Liver (tissue), 8 donors: ENCODE measurements at regions not wholly inside any gene's neighbourhood (a gene's known extent, or its start where the extent isn't known, plus 50 kb on each side); places are given as distances from the start of the nearest gene placed in this dataset.

Experiments
- DNase-seq: peaks from one replicate; pipeline ENCODE4 v3.0.0-alpha.2; 2017; ENCODE audit warnings: low spot score
- H3K27ac ChIP-seq, 2 donors: one replicate each; pipeline ENCODE4 v1.7.0; 2013; ENCODE audit warnings: inconsistent platforms in 2 of 2, low read length in 2 of 2, control low read depth in 1 of 2, low read depth in 1 of 2, mild to moderate bottlenecking in 1 of 2
- H3K27me3 ChIP-seq, 4 donors: one replicate each; pipeline versions ENCODE4 v1.6.1 to v1.7.0; 2013; ENCODE audit warnings: low read length in 3 of 4, inconsistent platforms in 1 of 4, mild to moderate bottlenecking in 1 of 4, moderate library complexity in 1 of 4; ENCODE audit not compliant: control insufficient read depth in 4 of 4, insufficient read depth in 4 of 4
- H3K36me3 ChIP-seq, 4 donors: one replicate each; pipeline versions ENCODE4 v1.6.1 to v1.7.0; 2013; ENCODE audit warnings: low read length in 3 of 4, mild to moderate bottlenecking in 3 of 4, low read depth in 1 of 4, moderate library complexity in 1 of 4; ENCODE audit not compliant: control insufficient read depth in 4 of 4, insufficient read depth in 3 of 4
- H3K4me1 ChIP-seq, 4 donors: one replicate each; pipeline versions ENCODE4 v1.6.1 to v1.7.0; 2013; ENCODE audit warnings: low read length in 3 of 4, mild to moderate bottlenecking in 3 of 4, moderate library complexity in 1 of 4; ENCODE audit not compliant: control insufficient read depth in 4 of 4, insufficient read depth in 4 of 4
- H3K4me3 ChIP-seq, 3 donors: one replicate each; pipeline versions ENCODE4 v1.6.1 to v1.7.0; 2013; ENCODE audit warnings: low read length in 3 of 3, control low read depth in 1 of 3, low read depth in 1 of 3, mild to moderate bottlenecking in 1 of 3
- H3K9ac ChIP-seq, 2 donors: one replicate each; pipeline ENCODE4 v1.7.0; 2013; ENCODE audit warnings: low read length in 2 of 2, mild to moderate bottlenecking in 2 of 2, moderate library complexity in 2 of 2, control low read depth in 1 of 2, low read depth in 1 of 2
- H3K9me3 ChIP-seq, 4 donors: one replicate each; pipeline versions ENCODE4 v1.6.1 to v1.7.0; 2013; ENCODE audit warnings: low read length in 3 of 4; ENCODE audit not compliant: control insufficient read depth in 4 of 4
- EGR1 ChIP-seq, 2 donors: IDR thresholded peaks; 2 replicates each; pipeline ENCODE4 v1.6.1; 2016 to 2018; ENCODE audit warnings: antibody characterized with exemption in 2 of 2, low read depth in 2 of 2
- FOXA1 ChIP-seq: IDR thresholded peaks from 2 replicates; pipeline ENCODE4 v1.6.1; 2016; ENCODE audit warnings: antibody characterized with exemption
- FOXA2 ChIP-seq: IDR thresholded peaks from 2 replicates; pipeline ENCODE4 v1.6.1; 2016; ENCODE audit warnings: antibody characterized with exemption
- GABPA ChIP-seq, 2 donors: IDR thresholded peaks in 1 of 2; conservative IDR thresholded peaks in 1 of 2; 2 replicates each; pipeline ENCODE4 v1.6.1; 2016; ENCODE audit warnings: antibody characterized with exemption in 2 of 2, mild to moderate bottlenecking in 1 of 2, moderate library complexity in 1 of 2
- HNF4A ChIP-seq, 2 donors: conservative IDR thresholded peaks; 2 replicates each; pipeline ENCODE4 v1.6.1; 2016; ENCODE audit warnings: antibody characterized with exemption in 2 of 2, mild to moderate bottlenecking in 2 of 2
- HNF4G ChIP-seq: IDR thresholded peaks from 2 replicates; pipeline ENCODE4 v1.6.1; 2016; ENCODE audit warnings: antibody characterized with exemption
- JUND ChIP-seq, 2 donors: IDR thresholded peaks; 2 replicates each; pipeline ENCODE4 v1.6.1; 2016; ENCODE audit warnings: antibody characterized with exemption in 2 of 2
- NR2F2 ChIP-seq: IDR thresholded peaks from 2 replicates; pipeline ENCODE4 v1.6.1; 2016; ENCODE audit warnings: antibody characterized with exemption
- RAD21 ChIP-seq, 2 donors: IDR thresholded peaks; 2 replicates each; pipeline ENCODE4 v1.6.1; 2016; ENCODE audit warnings: antibody characterized with exemption in 2 of 2, mild to moderate bottlenecking in 2 of 2
- RXRA ChIP-seq, 2 donors: IDR thresholded peaks; 2 replicates each; pipeline ENCODE4 v1.6.1; 2017 to 2018; ENCODE audit warnings: antibody characterized with exemption in 2 of 2, mild to moderate bottlenecking in 1 of 2
- SP1 ChIP-seq: IDR thresholded peaks from 2 replicates; pipeline ENCODE4 v1.6.1; 2018; ENCODE audit warnings: antibody characterized with exemption, mild to moderate bottlenecking
- TAF1 ChIP-seq: conservative IDR thresholded peaks from 2 replicates; pipeline ENCODE4 v1.6.1; 2016; ENCODE audit warnings: antibody characterized with exemption, mild to moderate bottlenecking
- YY1 ChIP-seq: IDR thresholded peaks from 2 replicates; pipeline ENCODE4 v1.6.1; 2016; ENCODE audit warnings: antibody characterized with exemption, mild to moderate bottlenecking
- ZBTB33 ChIP-seq: IDR thresholded peaks from 2 replicates; pipeline ENCODE4 v1.6.1; 2016; ENCODE audit warnings: antibody characterized with exemption
- WGBS: extraction: QIAGEN DNeasy Blood & Tissue Kit; methylation state at CpG from one replicate; pipeline ENCODE4 v1.1.7; 2013; 5-methylcytosine and 5-hydroxymethylcytosine counted together
- TF ChIP-seq, protein P1 (sequence below): IDR thresholded peaks from 2 replicates; pipeline ENCODE4 v1.6.1; 2016; ENCODE audit warnings: antibody characterized with exemption, mild to moderate bottlenecking
- TF ChIP-seq, protein P2 (sequence below): IDR thresholded peaks from 2 replicates; pipeline ENCODE4 v1.6.1; 2016; ENCODE audit warnings: antibody characterized with exemption
- TF ChIP-seq, protein P3 (sequence below): IDR thresholded peaks from 2 replicates; pipeline ENCODE4 v1.6.1; 2016; ENCODE audit warnings: antibody characterized with exemption
- TF ChIP-seq, protein P4 (sequence below): fragments of 150-350 bp; IDR thresholded peaks from 2 replicates; pipeline ENCODE4 v1.5.1; 2017; ENCODE audit warnings: improper control_type of control experiment, low read depth, low read length; ENCODE audit not compliant: missing input control
- donor health status: healthy.
- donor health status: healthy.
- donor health status: healthy.
- donor health status: healthy.
- donor health status: healthy.

DNA sequence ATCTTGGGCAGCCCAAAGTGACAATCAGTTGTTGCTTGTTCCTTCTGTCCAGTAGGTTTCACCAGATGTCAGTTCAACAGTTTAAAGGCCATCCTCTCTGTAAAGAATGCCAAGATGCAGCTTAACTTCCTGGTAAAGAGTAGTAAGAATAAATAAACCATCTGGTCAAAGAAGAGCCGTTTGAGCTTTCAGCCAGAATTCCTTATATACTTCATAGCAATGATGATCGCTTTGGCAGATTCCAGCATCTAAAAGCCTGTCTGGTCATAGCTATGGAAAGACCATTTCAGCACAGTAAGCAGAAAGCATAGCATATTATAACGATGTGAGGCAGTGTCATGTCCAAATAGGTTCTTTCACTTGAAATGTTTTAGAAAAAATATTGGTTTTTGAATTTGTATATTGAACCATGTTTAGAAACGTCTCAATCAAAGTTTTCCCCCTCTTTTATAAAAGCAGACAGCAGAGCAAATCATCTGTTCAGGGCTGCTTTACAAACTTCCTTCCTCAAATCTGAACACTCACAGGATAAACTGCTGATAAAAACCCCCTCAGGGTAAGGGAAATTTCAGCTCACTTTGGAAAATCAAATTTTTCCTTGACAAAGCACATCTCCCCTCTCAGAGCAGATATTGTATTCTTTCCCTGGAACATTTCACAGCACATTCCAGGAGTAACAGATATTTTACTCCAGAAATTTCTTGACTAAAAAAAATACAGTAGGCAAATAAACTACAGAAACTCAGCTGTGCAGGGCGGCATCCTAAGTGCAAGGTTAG, 184.1 kb downstream of the NOC3L start:
- TF ChIP-seq, protein P1, sequence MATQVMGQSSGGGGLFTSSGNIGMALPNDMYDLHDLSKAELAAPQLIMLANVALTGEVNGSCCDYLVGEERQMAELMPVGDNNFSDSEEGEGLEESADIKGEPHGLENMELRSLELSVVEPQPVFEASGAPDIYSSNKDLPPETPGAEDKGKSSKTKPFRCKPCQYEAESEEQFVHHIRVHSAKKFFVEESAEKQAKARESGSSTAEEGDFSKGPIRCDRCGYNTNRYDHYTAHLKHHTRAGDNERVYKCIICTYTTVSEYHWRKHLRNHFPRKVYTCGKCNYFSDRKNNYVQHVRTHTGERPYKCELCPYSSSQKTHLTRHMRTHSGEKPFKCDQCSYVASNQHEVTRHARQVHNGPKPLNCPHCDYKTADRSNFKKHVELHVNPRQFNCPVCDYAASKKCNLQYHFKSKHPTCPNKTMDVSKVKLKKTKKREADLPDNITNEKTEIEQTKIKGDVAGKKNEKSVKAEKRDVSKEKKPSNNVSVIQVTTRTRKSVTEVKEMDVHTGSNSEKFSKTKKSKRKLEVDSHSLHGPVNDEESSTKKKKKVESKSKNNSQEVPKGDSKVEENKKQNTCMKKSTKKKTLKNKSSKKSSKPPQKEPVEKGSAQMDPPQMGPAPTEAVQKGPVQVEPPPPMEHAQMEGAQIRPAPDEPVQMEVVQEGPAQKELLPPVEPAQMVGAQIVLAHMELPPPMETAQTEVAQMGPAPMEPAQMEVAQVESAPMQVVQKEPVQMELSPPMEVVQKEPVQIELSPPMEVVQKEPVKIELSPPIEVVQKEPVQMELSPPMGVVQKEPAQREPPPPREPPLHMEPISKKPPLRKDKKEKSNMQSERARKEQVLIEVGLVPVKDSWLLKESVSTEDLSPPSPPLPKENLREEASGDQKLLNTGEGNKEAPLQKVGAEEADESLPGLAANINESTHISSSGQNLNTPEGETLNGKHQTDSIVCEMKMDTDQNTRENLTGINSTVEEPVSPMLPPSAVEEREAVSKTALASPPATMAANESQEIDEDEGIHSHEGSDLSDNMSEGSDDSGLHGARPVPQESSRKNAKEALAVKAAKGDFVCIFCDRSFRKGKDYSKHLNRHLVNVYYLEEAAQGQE = no peak
- TF ChIP-seq HNF4A (conservative IDR thresholded peaks at IDR 0.05) (no peak), RXRA (IDR thresholded peaks at IDR 0.05) (no peak), RAD21 (IDR thresholded peaks at IDR 0.05) (no peak), NR2F2 (no peak), FOXA2 (no peak), HNF4G (no peak), EGR1 (IDR thresholded peaks at IDR 0.05; ENCODE audit: low read depth in 2 of 2) (no peak), JUND (IDR thresholded peaks at IDR 0.05) (no peak), TAF1 (no peak), GABPA (IDR thresholded peaks at IDR 0.05 in 1 of 2, conservative IDR thresholded peaks at IDR 0.05 in 1 of 2) (no peak), FOXA1 (no peak), ZBTB33 (no peak), YY1 (no peak), SP1 (no peak)
- TF ChIP-seq, protein P2, sequence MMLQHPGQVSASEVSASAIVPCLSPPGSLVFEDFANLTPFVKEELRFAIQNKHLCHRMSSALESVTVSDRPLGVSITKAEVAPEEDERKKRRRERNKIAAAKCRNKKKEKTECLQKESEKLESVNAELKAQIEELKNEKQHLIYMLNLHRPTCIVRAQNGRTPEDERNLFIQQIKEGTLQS = no peak
- TF ChIP-seq, protein P3, sequence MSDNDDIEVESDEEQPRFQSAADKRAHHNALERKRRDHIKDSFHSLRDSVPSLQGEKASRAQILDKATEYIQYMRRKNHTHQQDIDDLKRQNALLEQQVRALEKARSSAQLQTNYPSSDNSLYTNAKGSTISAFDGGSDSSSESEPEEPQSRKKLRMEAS = no peak
- TF ChIP-seq, protein P4, sequence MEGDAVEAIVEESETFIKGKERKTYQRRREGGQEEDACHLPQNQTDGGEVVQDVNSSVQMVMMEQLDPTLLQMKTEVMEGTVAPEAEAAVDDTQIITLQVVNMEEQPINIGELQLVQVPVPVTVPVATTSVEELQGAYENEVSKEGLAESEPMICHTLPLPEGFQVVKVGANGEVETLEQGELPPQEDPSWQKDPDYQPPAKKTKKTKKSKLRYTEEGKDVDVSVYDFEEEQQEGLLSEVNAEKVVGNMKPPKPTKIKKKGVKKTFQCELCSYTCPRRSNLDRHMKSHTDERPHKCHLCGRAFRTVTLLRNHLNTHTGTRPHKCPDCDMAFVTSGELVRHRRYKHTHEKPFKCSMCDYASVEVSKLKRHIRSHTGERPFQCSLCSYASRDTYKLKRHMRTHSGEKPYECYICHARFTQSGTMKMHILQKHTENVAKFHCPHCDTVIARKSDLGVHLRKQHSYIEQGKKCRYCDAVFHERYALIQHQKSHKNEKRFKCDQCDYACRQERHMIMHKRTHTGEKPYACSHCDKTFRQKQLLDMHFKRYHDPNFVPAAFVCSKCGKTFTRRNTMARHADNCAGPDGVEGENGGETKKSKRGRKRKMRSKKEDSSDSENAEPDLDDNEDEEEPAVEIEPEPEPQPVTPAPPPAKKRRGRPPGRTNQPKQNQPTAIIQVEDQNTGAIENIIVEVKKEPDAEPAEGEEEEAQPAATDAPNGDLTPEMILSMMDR = no peak
- H3K27ac ChIP-seq = no peak overlapping the region
- H3K4me3 ChIP-seq = no peak overlapping the region
- DNase-seq = no peak
- 70% methylated on average over 5 of the region's 5 CpGs for WGBS
- no peaks in the 10 kb centered on the region for H3K4me1 ChIP-seq
- H3K36me3 ChIP-seq = no peaks in the 10 kb centered on the region
- H3K27me3 ChIP-seq = peaks cover 0 to 3% (median 0%) of the 10 kb centered on the region in 4 donors
- no peaks in the 10 kb centered on the region for H3K9me3 ChIP-seq
- no peak overlapping the region for H3K9ac ChIP-seq
